HEK293 (cell line): ENCODE measurements at regions not wholly inside any gene's neighbourhood (a gene's known extent, or its start where the extent isn't known, plus 50 kb on each side); places are given as distances from the start of the nearest gene placed in this dataset.

Source experiments
- CTCF ChIA-PET: fragments of 350-600 bp; formaldehyde crosslinking; extraction: SDS; loops from one replicate; lab custom pipeline; 2021; ENCODE audit warnings: antibody characterized with exemption; lab: Yijun Ruan, JAX
- POLR2A ChIA-PET: fragments of 300-600 bp; formaldehyde crosslinking; extraction: SDS; loops from one replicate; lab custom pipeline; 2020; ENCODE audit warnings: antibody characterized with exemption, inconsistent platforms; lab: Yijun Ruan, JAX
- H3K27ac ChIP-seq: fragments of 200-500 bp; sonication (Bioruptor generic); 2 replicates; pipeline ENCODE4 v1.5.1; 2014; ENCODE audit warnings: low read depth, low read length, control low read depth, inconsistent platforms; ENCODE audit errors: extremely low read depth
- H3K36me3 ChIP-seq, 2 experiments: fragments of 200-500 bp in 1 of 2; sonication (Bioruptor generic) in 1 of 2; 1 replicate in 1 of 2; 2 replicates in 1 of 2; pipeline ENCODE4 v1.5.1; 2014 to 2017; ENCODE audit warnings: inconsistent platforms in 2 of 2, low read length in 2 of 2; ENCODE audit not compliant: control insufficient read depth in 2 of 2, insufficient read depth in 1 of 2
- H3K4me1 ChIP-seq: fragments of 200-500 bp; sonication (Bioruptor generic); 2 replicates; pipeline ENCODE4 v1.5.1; 2014; ENCODE audit warnings: mild to moderate bottlenecking, low read length, inconsistent platforms; ENCODE audit not compliant: control insufficient read depth, insufficient read depth
- H3K4me3 ChIP-seq: 2 replicates; pipeline ENCODE4 v1.5.1; 2011; ENCODE audit warnings: low read depth, mild to moderate bottlenecking, control low read depth, low read length, moderate library complexity
- H3K9me3 ChIP-seq: fragments of 200-500 bp; sonication (Bioruptor generic); 2 replicates; pipeline ENCODE4 v1.5.1; 2014; ENCODE audit warnings: low read depth, low read length, inconsistent platforms; ENCODE audit not compliant: control insufficient read depth, insufficient read depth
- FEZF1 ChIP-seq: fragments of 450-650 bp; formaldehyde crosslinking; IDR thresholded peaks from 2 replicates; pipeline ENCODE4 v1.5.1; 2016; ENCODE audit warnings: missing biosample characterization, missing genetic modification characterization
- GLIS1 ChIP-seq: fragments of 450-650 bp; formaldehyde crosslinking; IDR thresholded peaks from 2 replicates; pipeline ENCODE4 v1.5.1; 2016; ENCODE audit warnings: missing biosample characterization, missing genetic modification characterization
- IKZF3 ChIP-seq: fragments of 450-650 bp; IDR thresholded peaks from 2 replicates; pipeline ENCODE4 v1.5.0; 2018; ENCODE audit warnings: missing biosample characterization, mild to moderate bottlenecking, missing genetic modification characterization, moderate library complexity
- KLF10 ChIP-seq: fragments of 450-650 bp; IDR thresholded peaks from 2 replicates; pipeline ENCODE4 v1.5.1; 2018; ENCODE audit warnings: missing biosample characterization, mild to moderate bottlenecking, missing genetic modification characterization
- KLF17 ChIP-seq: fragments of 450-650 bp; formaldehyde crosslinking; IDR thresholded peaks from 2 replicates; pipeline ENCODE4 v1.5.1; 2016; ENCODE audit warnings: missing biosample characterization, missing genetic modification characterization
- KLF8 ChIP-seq: fragments of 450-650 bp; formaldehyde crosslinking; IDR thresholded peaks from 2 replicates; pipeline ENCODE4 v1.5.1; 2016; ENCODE audit warnings: missing biosample characterization, missing genetic modification characterization
- MYNN ChIP-seq: fragments of 450-650 bp; formaldehyde crosslinking; IDR thresholded peaks from 2 replicates; pipeline ENCODE4 v1.5.1; 2016; ENCODE audit warnings: missing biosample characterization, missing genetic modification characterization, borderline replicate concordance
- PRDM6 ChIP-seq: fragments of 450-650 bp; formaldehyde crosslinking; IDR thresholded peaks from 2 replicates; pipeline ENCODE4 v1.5.1; 2017; ENCODE audit warnings: missing biosample characterization, missing genetic modification characterization
- SP3 ChIP-seq: fragments of 450-650 bp; formaldehyde crosslinking; IDR thresholded peaks from 2 replicates; pipeline ENCODE4 v1.5.1; 2016; ENCODE audit warnings: missing biosample characterization, missing genetic modification characterization
- YY1 ChIP-seq: fragments of 450-650 bp; formaldehyde crosslinking; IDR thresholded peaks from 2 replicates; pipeline ENCODE4 v1.5.1; 2018; ENCODE audit warnings: missing biosample characterization, missing genetic modification characterization
- ZBTB10 ChIP-seq: fragments of 450-650 bp; formaldehyde crosslinking; IDR thresholded peaks from 2 replicates; pipeline ENCODE4 v1.5.1; 2016; ENCODE audit warnings: missing biosample characterization, missing genetic modification characterization
- ZBTB6 ChIP-seq: fragments of 450-650 bp; formaldehyde crosslinking; IDR thresholded peaks from 2 replicates; pipeline ENCODE4 v1.5.1; 2017; ENCODE audit warnings: missing biosample characterization, missing genetic modification characterization
- ZBTB8A ChIP-seq: fragments of 450-650 bp; formaldehyde crosslinking; IDR thresholded peaks from 2 replicates; pipeline ENCODE4 v1.5.1; 2016; ENCODE audit warnings: missing biosample characterization, missing genetic modification characterization
- ZIC2 ChIP-seq: fragments of 450-650 bp; formaldehyde crosslinking; IDR thresholded peaks from 2 replicates; pipeline ENCODE4 v1.5.1; 2016; ENCODE audit warnings: missing biosample characterization, missing genetic modification characterization
- ZNF184 ChIP-seq: fragments of 450-650 bp; IDR thresholded peaks from 2 replicates; pipeline ENCODE4 v1.5.1; 2018; ENCODE audit warnings: missing biosample characterization, mild to moderate bottlenecking, missing genetic modification characterization
- ZNF341 ChIP-seq: fragments of 450-650 bp; formaldehyde crosslinking; IDR thresholded peaks from 2 replicates; pipeline ENCODE4; 2016; ENCODE audit warnings: low read depth, missing biosample characterization, missing genetic modification characterization
- ZNF354C ChIP-seq: fragments of 450-650 bp; formaldehyde crosslinking; IDR thresholded peaks from 2 replicates; pipeline ENCODE4 v1.5.1; 2016; ENCODE audit warnings: missing biosample characterization, missing genetic modification characterization, low read depth, borderline replicate concordance
- ZNF449 ChIP-seq: fragments of 450-650 bp; formaldehyde crosslinking; IDR thresholded peaks from 2 replicates; pipeline ENCODE4 v1.5.1; 2017; ENCODE audit warnings: missing biosample characterization, mild to moderate bottlenecking, missing genetic modification characterization, moderate library complexity

- Histone ChIP-seq H3K9me3 (no peaks in the 10 kb centered on the region), H3K36me3 (no peaks in the 10 kb centered on the region), H3K4me3 (no peak overlapping the region), H3K27ac (0 out of 2 replicates have a peak overlapping the region, but pooled peaks have one; percentile 24), H3K4me1 (peaks cover 33% of the 10 kb centered on the region)
- ChIA-PET CTCF (interaction anchor here (0.7 to 1.9 kb wide), 2 partner anchors 25 to 30 kb away, joined by 3 to 6 read pairs; no protein-coding TSS in a partner anchor), POLR2A (no interaction called here)
- TF ChIP-seq PRDM6 (tag by site-specific recombination) (peak; percentile 93), ZIC2 (no peak), FEZF1 (peak; percentile 100), MYNN (tag by site-specific recombination) (no peak), ZNF354C (tag by site-specific recombination) (no peak), KLF10 (tag by site-specific recombination) (no peak)
Measured at GRCh38 chr18:70522183-70522680, 233.4 kb downstream of the SOCS6 start.

GRCh38 chr18:70520867-70521266 is 232.0 kb downstream of the SOCS6 start:
- no peaks in the 10 kb centered on the region for H3K36me3 ChIP-seq
- CTCF ChIA-PET: interaction anchor here (0.6 to 1.9 kb wide), 3 partner anchors 29 to 1611 kb away, joined by 3 to 6 read pairs (median 3); no protein-coding TSS in a partner anchor
- H3K4me3 ChIP-seq: no peak overlapping the region
- TF ChIP-seq ZNF341 (tag by site-specific recombination): no peak
- peak; percentile 59 for TF ChIP-seq FEZF1
- no peak for TF ChIP-seq SP3
- TF ChIP-seq YY1 (tag by site-specific recombination): no peak
- TF ChIP-seq KLF17 (tag by site-specific recombination): no peak
- TF ChIP-seq ZBTB10 (tag by site-specific recombination): no peak
- TF ChIP-seq ZNF184 (tag by site-specific recombination): no peak
- TF ChIP-seq ZBTB6: no peak
- no peak for TF ChIP-seq ZBTB8A (tag by site-specific recombination)
- peak; percentile 62; the same call in 1 of the 2 replicates for TF ChIP-seq ZNF449 (tag by site-specific recombination)
- no peak for TF ChIP-seq KLF8 (tag by site-specific recombination)
- no peak for TF ChIP-seq IKZF3
- peak; percentile 56 for TF ChIP-seq GLIS1
- H3K9me3 ChIP-seq: no peaks in the 10 kb centered on the region
- POLR2A ChIA-PET: no interaction called here
- no peak overlapping the region for H3K27ac ChIP-seq
- H3K4me1 ChIP-seq: peaks cover 33% of the 10 kb centered on the region
